KG1 (cell line): ENCODE measurements at regions not wholly inside any gene's neighbourhood (a gene's known extent, or its start where the extent isn't known, plus 50 kb on each side); places are given as distances from the start of the nearest gene placed in this dataset.

Source experiments
- DNase-seq: peaks from one replicate; lab custom pipeline; 2025; lab: John Stamatoyannopoulos, UW

- no peak for DNase-seq
These were observed 388.1 kb upstream of the SLC14A2 start for GRCh38 chr18:45227001-45227742.

DNA sequence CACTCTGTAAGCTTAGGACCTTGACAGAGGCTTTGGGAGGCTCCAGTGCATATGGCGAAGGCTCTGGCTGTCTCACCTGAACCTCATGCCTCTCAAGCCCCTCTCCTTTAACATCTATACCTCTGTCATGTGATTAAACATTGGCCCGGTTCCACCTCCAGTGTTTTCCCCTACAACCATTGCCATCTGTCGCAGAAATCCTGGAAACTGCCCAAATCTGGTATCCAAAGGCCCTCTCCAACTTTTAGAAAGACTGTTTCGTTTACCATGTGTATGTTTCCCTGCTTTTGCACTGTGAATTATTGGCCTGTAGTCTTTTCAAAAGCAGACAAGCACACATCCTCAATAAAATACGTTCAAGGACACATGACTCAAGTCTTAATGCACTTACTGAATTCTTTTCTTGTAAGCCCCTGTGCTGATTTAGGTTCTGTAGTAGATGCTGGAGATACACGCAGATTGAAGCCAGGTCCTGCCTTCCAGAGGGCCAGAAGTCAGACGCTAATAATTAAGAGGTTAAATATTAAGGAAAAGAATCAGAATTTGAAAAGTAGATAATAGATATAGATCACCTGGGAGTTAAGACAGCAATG is 386.4 kb upstream of the SLC14A2 start:
- DNase-seq: no peak

DNA sequence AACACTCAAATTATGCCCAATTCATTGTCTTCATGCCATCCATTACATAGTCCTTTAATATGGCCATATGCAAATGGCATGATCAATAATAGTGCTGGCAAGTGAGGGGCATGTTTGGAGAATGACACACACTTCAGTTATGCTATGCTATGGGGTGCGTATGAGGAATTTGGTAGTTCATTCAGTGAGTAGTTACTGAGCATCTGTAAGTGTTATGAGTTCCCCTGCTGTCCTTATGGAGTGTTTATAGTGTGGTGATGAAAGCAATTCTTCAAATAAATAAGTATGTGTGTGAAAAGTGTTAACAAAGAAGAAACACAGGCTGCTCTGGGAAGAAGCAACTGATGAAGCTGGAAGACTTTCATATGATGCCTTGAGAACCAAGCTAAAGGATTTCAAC is 383.7 kb upstream of the SLC14A2 start:
- no peak for DNase-seq

- no peak for DNase-seq
These were observed 383.2 kb upstream of the SLC14A2 start for GRCh38 chr18:45232061-45232460.

DNA sequence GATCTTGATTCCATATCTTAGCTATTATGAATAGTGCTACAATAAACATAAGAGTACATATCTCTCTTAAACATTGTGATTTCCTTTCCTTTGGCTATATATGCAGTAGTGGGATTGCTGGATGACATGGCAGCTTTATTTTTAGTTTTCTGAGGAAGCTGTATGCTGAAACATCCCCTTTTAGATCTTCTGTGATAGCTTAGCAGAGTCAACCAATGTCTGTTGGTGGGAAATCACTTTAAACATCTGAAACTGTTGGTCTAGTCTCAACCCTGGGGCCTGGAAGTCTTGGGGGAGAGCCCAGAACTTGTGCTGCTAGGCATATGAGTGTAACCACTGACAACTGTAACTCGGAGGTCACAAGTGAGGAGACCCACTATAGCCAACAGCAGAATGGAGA is 378.6 kb upstream of the SLC14A2 start:
- DNase-seq: no peak

DNA sequence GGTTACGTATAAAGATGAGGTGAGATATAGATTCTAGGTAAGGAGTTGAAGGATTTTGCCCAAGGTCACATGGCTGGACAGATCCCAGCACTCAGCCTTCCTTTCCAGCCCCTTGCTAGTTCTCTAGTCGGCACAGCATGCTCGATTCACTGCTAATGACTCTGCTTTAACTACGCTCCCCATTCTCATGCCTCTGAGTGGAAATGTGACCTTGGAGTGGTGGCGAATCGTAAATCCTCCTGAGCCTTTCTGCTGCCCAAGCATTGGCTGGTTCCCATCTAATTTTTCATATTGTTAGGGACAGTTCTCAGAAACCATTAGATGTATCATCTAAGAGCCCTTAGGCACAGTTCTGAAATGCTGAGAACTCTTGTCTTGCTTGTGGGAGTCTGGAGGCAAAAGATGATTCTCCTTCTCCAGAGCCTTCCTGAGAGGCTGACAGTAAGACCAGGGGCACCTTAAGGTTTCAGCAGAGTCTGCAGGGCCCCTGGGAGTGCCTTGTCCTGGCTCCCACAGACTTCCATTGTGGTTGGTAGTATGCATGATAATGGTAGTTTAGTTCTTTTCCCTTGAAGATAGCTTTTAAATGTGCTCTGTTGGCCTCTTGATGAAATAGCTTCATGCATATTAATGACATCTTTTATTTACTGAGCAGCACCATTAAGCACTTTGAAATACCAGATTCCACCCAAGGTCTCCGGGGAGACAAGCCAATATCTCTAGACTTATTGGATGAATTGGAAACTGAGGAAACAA is 377.8 kb upstream of the SLC14A2 start:
- no peak for DNase-seq

GRCh38 chr18:45241271-45241670 is 374.0 kb upstream of the SLC14A2 start:
- DNase-seq: no peak

DNA sequence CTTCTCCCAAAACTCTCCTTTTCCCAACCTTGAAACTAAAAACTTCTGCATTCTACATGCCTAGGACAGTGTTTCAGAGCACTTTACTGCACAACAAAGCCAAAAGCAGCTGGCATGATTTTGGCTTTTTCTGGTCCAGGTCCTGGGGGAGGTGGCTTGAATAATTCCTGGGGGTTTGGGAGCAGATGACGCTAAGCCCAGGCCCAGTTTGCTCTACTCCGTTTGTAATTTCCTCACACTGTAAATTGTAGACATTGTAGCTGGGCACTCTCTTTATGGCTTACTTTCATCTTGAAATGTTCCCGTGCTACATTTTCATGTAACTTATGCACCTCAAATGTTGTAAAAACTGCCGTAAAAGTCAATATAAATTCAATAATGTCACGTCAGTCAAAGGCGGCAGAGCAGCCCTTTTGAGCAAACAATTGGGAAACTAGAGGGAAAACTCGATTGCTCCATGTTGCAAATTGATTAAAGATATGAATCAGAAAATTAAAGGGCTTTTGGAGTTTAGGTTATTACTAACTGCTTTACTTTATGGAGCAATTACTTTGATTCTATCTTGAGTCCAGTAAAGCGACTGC is 373.2 kb upstream of the SLC14A2 start:
- no peak for DNase-seq

- DNase-seq: no peak
These were observed 371.8 kb upstream of the SLC14A2 start for GRCh38 chr18:45243340-45244110.

DNA sequence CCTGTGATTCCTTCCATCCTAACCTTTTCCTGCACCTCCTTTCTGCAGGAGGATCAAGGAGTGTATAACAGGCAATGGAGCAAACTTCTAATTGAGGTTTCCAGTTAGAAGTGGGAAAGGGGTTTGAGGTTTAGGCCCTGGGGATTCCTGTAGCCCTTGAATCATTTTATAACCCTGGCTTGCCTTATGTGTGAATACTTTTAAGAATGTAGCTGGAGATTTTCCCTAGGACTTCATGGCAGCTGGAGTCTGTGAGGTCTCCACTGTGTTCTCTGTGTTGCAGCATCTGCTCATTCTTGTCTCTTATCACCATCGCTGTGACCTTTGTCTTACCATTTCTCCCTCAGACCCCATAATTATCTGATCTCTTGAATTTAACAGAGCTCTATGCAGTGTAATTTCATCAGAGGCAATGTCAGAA is 370.2 kb upstream of the SLC14A2 start:
- no peak for DNase-seq

- DNase-seq: no peak
These were observed 366.9 kb upstream of the SLC14A2 start for GRCh38 chr18:45248240-45248903.

DNA sequence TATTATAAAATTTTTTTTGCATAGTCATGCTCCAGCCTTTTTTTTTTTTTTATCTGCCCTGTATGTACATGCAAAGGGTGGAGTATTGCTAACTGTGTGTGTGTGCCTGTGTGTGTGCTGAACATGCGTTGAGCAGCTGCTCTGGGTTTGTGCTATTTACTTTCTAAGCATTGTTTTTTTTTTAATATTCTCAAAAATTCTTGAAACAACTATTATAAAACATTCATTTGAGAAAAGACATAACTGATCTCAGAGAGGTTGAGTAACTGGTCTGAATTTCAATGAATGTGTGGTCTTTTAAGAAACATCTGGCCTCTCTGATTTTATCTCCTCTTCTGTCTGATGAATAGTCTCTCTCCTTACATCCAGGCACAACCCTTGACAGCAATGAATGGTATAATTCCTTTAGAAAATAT is 366.0 kb upstream of the SLC14A2 start:
- DNase-seq: no peak

DNA sequence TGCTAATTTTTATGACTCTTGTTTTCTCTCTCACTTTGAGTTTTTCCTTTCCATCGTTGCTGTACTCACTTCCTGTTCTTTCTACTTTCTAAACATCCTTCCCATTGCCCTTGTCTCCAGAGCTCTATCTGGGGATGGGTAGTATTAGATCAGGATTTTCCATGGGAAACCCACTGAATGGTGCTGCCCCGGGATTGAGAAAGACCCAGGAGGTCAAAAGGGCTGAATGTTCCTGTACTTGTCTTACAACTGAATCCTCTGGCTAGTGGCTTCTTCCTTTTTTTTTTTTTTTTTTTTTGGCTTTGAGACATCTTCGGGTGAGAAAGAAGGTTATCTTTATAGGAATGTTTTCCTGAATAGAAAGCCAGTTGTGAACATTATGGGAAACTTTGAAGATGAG is 364.8 kb upstream of the SLC14A2 start:
- DNase-seq: no peak

GRCh38 chr18:45251236-45251635 is 364.0 kb upstream of the SLC14A2 start:
- no peak for DNase-seq

DNA sequence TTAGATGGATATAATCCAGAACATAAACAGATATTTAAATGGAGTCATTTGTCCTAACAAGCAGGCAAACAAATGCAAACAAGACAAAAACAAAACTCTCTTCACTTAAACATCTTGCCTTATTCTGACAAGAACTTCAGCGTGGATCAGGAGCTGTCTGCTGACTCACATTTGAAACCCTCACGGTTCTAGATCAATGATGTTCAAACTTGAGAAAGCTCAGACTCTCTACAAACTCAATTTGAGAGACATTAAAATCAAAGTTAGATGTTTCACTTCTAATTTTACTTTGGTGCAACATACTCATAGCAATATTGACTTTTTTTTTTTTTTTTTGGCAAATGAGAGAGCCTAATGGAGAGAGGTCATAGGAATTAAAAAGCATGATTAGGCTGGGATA is 362.8 kb upstream of the SLC14A2 start:
- no peak for DNase-seq

GRCh38 chr18:45253056-45253565 is 362.2 kb upstream of the SLC14A2 start:
- DNase-seq: no peak

DNA sequence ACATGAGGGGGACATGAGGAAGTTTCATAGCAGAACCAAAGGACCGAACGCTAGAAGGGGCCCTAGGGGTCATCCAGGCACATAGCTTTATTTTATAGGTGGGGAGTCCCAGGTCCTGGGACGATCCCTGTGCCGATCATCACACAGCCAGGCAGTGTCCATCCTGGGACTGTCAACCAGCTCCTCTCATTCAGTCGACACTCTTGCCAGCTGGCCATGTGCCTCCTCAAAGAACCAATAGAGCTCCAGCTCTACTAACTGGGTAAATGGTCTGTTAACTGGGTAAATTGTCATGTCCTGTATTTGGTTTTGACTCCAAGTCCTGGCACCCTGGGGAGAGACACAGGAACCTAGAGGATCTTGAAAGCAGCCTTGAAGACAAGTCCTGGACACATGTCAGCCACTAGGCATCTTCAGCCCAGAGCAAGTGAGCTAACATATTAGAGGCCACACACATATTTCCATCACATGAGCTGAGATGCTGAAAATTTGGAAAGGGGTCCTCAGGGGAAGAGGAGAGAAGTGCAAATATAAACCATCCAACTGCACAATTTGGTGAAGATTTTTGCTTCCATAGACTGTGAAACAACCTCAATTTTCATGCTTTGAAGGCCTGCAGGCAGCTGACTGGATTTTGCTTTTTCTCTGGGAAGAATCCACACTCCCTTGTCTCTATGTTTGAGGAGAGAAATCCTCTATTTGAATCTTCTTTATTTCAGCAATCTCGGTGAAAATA is 361.1 kb upstream of the SLC14A2 start:
- DNase-seq: no peak

GRCh38 chr18:45254709-45255082 is 360.6 kb upstream of the SLC14A2 start:
- DNase-seq: no peak

DNA sequence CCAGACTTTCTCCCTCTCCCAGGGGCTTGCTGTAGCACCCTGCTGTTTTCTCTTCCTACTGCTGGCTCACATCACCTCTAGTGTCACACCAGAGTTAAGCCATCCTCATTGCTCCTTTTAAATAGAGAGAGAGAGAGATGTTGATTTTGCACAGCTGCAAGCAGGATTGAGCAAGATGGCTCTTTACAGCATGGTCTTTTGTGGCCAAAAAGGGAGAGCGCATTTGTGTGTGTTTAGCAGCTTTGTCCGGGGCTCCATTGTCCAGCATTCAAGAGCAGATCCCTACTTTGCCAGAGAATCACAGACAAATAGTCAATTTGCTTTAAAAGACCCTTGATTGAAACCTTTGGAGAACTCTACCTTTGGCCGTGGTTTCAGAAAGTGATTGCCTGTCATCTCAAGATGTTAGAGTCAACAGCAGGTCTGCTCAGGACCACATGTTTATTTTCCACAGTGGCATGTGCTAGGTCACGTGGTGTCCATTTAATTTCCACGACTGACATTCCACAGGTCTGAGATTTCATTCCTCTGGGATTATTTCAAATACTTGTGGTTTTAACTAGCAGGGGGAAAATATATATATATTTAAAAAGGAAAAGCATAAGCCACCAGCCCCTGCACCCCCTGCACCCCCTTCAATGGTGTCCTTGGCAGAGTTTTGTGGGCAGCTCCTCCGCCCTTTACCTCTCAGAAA is 359.9 kb upstream of the SLC14A2 start:
- DNase-seq: no peak

DNA sequence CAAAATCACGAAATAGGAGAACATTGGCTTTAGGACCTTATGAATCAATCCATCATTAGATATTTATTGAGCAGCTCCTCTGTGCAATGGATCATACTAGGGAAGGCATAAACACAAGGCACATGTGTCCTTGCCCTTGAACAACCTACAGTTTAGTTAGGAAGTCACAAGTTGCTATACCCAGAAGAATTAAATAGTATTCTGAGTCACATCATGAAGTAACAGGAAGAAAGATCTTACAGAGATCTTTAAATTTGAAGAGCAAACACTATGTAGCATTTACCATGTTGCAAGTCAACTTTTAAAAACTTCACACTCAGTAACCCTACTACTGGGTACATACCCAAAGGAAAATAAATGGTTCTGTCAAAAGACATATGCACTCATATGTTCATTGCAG is 355.2 kb upstream of the SLC14A2 start:
- DNase-seq: no peak
